Dermis microvascular lymphatic vessel endothelial cell (primary cell): ENCODE measurements at regions not wholly inside any gene's neighbourhood (a gene's known extent, or its start where the extent isn't known, plus 50 kb on each side); places are given as distances from the start of the nearest gene placed in this dataset.
"Not testable (repeated sequence)": the region's sequence is repeated elsewhere in the genome, so short reads cannot be mapped to it uniquely, and the experiment has no call there.

Experiments used
- DNase-seq, 2 donors: peaks; one replicate each; pipeline versions ENCODE4 v3.0.0 to v3.0.0-alpha.2; 2010; ENCODE audit warnings: low read depth in 2 of 2

DNA sequence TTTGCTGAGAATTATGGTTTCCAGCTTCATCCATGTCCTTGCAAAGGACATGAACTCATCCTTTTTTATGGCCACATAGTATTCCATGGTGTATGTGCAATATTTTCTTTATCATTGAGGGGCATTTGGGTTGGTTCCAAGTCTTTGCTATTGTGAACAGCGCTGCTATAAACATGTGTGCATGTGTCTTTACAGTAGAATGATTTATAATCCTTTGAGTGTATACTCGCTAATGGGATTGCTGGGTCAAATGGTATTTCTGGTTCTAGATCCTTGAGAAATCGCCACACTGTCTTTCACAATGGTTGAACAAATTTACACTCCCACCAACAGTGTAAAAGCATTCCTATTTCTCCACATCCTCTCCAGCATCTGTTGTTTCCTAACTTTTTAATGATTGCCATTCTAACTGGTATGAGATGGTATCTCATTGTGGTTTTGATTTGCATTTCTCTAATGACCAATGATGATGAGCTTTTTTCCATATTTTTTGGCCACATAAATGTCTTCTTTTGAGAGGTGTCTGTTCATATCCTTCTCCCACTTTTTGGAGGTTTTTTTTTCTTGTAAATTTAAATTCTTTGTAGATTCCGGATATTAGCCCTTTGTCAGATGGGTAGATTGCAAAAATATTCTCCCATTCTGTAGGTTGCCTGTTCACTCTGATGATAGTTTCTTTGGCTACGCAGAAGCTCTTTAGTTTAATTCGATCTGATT lies 180.1 kb downstream of the PLPPR4 start:
- not testable (repeated sequence) for DNase-seq

DNA sequence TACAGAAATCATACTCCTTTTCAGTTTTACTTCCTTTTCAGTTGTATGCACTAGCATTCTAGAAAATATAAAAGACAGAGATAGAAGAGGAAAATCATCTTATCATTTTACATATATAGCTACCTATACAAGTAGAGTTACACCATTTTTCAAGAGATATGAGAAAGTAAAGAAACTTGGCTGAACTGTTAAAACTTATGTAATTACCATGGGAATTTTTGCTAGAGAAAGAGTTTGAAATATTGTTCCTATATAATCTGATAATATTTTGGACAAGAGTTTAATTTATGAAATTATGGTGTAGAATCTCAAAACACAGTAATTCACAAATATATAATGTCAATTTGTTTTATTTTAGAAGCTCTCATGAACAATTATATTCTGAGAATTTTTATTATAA lies 180.8 kb downstream of the PLPPR4 start:
- no peak for DNase-seq

DNA sequence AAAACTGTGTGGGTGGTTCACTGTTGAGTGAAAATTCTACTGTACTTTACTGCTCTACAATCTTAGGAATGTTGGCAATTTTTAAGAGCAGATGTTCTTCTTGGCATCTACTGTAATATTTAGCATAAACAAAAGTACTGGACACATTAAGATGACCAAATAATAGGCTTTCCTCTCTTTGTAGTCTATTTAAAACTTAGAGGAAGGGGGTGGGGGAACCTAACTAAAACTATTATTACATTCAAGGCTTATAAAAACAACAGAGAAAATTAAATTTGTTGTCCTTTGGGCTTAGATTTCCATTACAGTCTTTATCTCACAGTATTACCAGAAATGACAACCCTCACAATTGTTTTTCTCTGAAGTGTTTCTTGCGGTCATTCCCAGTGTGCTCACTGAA lies 181.2 kb downstream of the PLPPR4 start:
- peak in 1 of 2 donors; percentile 71 for DNase-seq

DNA sequence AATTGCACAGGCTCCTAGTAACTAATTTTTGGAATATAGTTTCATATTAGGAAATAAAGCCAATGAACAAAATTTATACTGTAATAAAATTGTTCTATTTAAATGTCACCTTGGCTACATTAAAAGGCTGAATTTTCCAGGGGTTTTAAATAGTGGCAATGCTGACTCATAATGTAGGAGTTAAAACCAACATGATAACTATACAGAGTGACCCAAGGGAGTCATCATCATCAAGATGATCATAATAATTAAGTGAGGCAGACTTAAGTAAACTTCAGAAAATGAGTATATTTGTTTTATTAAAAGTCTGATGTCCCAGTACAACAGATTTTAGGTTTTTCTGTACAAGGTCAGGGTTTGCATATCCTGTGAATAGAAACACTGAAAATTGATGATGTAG lies 183.4 kb downstream of the PLPPR4 start:
- no peak for DNase-seq

GRCh38 chr1:99455760-99456159 lies 190.2 kb upstream of the PALMD start:
- no peak for DNase-seq

DNA sequence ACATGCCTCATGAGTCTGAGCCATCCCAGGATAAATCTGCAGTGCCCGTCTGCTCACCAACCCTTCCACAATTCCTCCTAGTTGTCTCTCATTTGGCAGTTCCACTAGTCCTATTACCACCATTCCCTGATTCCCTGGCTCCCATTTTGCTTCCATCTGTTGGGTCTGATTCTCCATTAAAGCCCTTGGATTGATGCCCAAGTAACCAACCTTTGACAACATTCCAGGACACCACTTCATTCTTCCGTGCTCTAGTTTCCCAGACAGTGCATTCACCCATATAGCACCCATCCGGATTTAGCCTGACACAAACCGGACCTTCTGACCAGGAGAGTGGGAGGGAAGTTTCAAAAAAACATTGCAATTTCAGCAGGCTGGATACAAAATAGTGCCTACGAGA lies 189.4 kb upstream of the PALMD start:
- DNase-seq, result no peak

DNA sequence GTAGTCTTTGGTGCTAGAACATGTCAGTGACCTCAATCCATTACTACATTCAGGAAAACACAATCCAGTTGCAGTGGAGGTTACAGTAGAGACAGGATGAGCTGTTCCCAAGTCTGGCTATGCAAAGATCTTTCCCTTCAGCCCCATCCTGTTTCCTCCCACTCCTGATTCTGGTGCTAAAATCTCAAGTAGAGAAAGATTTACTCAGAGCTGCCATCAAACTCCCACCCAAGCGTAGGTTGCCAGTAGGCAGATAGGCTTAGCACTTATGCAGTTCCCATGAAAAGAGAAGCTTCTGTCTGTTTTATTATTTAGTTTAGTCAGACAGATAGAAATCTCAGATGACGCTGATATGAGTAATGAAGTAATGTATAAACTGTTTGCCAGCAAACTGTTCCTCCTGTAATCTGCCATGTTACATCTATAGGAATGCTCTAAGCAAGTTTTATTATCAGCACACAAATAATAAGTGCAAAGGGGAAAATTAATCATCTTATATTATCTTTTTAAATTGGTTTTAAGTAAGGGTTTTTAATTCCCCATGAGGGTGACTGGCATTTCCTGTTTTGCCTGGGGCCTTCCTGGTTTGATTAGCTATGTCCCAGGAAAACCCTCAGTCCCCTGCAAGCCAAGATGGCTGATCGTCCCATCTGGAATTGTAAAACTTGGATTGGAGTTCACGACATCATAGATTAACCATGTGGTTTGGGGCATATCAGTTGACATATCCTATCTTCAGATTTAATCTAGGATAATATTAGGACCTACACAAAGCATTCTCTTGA lies 188.3 kb upstream of the PALMD start:
- DNase-seq, result peak in 1 of 2 donors; percentile 7

DNA sequence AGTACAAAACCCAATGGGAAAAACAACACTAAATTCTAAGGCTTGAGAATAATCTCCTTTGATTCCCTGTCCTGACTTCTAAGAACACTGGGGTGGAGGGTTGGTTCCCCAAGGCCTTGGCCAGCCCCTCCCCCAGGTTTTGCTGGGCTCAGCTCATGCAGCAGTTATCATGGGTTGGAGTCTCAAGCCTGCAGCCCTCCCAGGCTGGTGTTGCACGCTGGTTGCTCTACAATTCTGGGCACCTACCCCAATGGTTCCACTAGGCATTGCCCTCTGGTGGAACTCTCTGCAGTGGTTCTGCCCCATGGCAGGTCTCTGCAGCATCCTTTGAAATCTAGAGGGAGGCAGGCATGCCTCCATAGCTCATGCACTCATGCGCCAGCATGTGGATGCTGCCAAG lies 184.4 kb upstream of the PALMD start:
- no peak for DNase-seq

DNA sequence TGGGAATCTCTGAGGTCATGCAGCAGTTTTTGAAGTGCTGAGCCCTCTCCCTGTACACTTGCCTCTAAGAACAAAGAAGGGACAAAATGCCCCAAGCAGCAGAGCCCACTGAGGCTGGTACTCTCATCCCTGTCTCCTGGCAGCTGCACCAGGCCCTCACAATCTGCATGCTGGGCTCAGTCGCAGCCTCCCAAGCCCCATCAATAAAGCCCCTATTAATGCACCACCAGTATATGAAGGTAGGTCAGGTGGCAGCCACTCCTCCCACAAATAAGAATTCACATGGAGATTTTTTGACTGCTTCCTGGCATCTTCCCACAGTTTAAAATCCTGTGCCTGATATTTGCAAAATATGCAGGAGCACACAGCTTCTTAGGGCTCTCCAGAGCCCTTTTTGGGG lies 181.2 kb upstream of the PALMD start:
- no peak for DNase-seq

DNA sequence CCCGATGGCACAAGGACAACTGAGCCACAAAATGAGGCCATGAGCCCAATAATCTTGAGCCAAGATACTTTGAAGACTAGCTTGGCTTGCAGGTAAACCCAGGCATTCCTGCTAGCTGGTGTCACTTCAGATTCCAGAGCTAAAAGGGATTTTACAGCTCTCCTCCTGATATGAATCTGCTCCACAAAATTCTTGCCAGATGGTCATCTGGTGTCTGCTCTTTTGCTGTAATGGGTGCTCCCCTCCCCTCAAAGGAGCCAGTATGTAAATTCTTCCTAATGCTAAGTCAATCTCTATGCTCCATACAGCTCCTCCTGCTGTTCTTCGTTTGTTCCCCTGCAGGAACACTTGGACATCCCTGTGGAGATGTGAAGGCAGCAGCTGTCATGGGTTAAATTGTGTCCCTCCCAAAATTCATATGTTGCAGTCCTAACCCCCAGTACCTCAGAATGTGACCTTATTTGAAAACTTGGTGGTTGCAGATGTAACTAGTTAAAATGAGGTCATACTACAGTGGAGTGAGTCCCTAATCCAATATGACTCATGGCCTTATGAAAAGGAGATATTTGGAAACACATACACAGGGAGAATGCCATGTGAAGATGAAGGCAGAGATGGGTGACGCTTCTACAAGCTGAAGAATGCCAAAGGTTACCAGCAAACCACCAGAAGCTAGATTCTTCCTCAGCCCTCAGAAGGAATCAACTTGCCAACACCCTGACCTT lies 180.6 kb upstream of the PALMD start:
- no peak for DNase-seq

DNA sequence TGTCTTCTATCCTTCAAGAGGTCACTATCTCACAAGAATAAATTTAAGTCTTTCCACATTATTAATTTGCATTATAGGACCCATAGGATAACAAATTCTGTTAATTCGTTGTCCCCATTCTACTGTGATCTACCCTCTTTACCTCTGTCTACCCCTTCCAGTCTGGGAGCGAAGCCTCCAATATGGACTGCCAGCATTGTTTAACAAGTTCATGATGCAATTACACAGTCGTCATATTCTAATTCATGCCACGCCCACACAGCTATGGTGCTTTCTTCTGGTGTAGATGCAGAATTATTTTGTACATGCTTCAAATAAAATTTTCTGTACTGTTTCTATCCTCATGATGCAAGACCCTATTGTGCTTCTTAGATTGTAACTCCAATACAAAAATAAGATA lies 178.3 kb upstream of the PALMD start:
- DNase-seq, result no peak

- no peak for DNase-seq
Observed at GRCh38 chr1:99469550-99469971, 176.4 kb upstream of the PALMD start.

DNA sequence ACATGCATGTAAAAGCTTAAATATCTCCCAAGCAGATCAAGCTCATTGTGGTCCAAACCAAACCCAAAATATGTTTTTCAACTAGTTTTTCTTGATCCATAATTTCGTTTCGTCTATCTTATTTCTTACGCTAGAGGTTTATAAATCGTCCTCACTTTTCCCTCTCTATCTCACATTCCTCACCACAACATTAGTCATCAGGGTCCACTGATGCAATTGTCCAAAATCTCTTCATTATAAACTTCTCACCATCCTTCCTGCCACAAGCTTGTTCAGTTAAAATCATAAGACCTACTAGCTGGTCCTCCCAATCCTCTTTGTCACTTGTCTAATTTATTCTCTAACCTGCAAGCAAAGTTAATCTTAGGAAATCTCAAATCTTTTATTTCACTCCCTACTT lies 173.0 kb upstream of the PALMD start:
- no peak for DNase-seq

DNA sequence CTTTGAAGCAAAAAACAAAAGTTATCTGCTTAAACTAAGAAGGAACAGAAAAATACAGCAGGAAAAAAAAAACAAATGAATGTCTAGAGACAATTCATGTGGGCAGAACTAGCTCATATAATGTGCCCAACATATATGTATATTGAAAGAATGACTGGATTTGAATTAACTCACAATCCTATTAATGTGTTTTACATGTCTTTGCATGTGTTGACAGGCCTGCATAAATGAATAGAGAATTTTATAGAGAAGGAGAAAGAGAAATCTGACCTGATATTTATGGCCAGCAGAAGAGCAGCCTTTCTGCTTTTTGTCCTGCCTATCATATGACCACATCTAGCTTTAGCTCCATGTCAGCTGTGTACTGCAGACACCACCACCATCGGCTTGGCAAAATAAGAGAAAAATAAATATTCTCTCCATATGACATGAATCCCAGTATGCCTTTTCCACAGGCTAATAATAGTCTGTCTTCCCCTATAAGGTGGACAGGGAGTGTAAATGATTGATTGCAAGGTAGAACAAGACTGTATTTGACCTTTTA lies 171.5 kb upstream of the PALMD start:
- no peak for DNase-seq

GRCh38 chr1:99476058-99476457 lies 169.9 kb upstream of the PALMD start:
- DNase-seq, result no peak

DNA sequence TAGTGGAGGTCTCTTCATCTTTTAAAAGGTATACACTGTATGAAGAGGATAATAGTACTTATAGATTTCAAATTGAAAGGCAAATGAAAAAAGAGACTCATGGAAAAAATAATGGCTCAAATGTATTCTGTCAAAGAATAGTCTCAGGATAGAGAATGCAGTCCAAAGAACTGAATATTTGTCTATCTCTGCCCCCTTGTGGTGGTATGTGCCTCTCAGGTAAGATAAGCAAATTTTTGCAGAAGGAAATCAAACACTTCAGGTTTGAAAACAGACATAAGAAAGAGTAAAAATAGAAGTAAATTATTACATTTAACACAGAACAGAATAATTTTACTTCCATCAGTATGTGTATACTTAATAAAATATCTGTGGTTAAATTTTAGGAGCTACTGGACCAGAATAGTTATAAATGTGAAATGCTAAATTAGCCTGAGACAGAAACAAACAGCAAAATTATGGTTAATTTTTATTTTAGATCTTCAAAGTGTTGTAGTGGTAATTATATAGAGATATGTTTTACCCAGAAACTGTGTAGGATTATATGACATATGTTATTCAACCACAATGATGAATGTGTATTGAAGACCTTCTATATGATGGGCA lies 164.4 kb upstream of the PALMD start:
- DNase-seq, result peak; percentile 49 to 77

GRCh38 chr1:99482286-99482685 lies 163.6 kb upstream of the PALMD start:
- DNase-seq, result no peak

- no peak for DNase-seq
Observed at GRCh38 chr1:99482750-99483149, 163.2 kb upstream of the PALMD start.

DNA sequence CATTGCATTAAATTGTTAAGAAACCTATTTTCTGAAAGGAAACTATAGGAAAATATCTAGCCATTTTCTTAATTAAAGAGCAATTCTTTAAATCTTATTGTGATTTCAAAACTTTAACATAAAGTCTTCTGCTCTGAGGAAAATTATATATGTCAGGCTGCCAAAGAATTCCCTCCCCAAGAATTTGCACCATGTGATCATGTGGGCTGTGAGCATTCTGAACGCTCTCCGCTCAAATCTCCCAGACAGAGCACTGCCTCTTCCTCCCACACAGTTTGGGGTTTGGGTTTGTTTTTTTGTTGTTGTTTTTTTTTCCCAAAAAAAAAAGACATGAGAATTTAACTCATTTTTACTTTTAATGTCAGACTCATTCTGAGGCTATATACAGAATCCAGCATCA lies 155.9 kb upstream of the PALMD start:
- no peak for DNase-seq

DNA sequence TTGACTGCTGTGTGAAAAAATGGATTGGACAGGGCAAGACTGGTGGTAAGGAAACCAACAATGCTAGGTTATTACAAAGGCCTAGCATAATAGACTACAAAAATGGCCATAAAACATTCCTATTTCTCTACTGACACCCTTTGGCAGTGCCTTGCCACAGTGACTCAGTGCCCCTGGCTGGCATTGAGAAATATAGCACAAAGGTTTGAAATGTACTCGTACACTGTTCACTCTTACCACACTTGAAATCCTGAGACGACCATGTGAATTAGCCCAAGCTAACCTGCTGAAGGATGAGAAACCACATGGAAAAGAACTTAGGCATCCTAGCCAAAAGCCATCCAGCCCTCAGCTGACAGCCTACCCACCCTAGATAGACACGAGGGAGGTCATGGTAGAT lies 149.8 kb upstream of the PALMD start:
- DNase-seq, result no peak

DNA sequence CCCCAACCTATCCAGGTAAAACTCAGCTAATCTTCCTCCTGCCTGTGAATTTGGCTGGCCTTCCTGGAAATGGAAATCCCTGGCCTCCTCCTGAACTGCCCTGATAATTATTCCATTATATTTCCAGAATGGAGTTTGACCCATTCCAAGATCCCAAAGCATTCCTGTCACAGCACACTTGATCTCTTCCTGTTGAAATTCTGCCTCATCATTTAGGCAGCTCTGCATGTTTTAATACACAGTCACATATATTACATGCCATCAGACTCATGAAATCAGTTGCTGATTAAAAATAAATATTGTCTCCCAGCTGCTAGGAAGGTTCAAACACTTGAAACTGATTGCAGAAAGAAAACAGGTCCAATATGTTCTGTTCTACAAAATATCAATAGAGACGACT lies 148.2 kb upstream of the PALMD start:
- peak in 1 of 2 donors; percentile 7 for DNase-seq

DNA sequence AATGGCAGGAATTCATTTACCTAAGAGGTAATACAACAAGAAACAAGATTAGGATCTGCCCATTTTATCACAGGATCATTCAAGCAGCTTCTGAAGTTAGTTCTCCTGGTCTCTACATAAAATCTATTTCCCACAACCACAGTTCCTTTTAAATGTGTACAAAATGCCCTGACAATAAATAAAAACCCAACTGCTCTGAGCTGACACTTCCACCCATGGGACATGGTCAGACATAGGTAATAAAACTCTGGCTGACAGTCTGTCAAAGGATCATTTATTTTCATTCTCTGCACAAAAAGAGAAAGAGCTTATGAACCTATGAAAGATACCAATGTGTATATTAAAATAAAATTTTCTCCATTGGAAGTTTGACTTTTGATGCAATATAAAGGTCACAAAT lies 145.4 kb upstream of the PALMD start:
- no peak for DNase-seq
